ENCODE measurements at regions not wholly inside any gene's neighbourhood (a gene's known extent, or its start where the extent isn't known, plus 50 kb on each side); places are given as distances from the start of the nearest gene placed in this dataset.

- TF ChIP-seq DMBX1 (CRISPR knock-in tag; IDR thresholded peaks at IDR 0.05; ENCODE audit: borderline replicate concordance) (peak; percentile 76; the same call in 1 of the 2 replicates), KHSRP (IDR thresholded peaks at IDR 0.05) (no peak), GTF2E2 (tag; IDR thresholded peaks at IDR 0.05) (no peak; the same call in 1 of the 2 replicates), FOSL1 (tag; conservative IDR thresholded peaks at IDR 0.05) (peak; percentile 37), PTTG1 (tag; IDR thresholded peaks at IDR 0.05; ENCODE audit: low read depth) (peak; percentile 28; the same call in 1 of the 2 replicates), ZNF347 (CRISPR knock-in tag; IDR thresholded peaks at IDR 0.05; ENCODE audit: low read depth) (no peak), ZNF696 (CRISPR knock-in tag; conservative IDR thresholded peaks at IDR 0.05) (no peak), HDAC8 (tag; IDR thresholded peaks at IDR 0.05) (peak; percentile 59; the same call in 1 of the 2 replicates), NCOA6 (IDR thresholded peaks at IDR 0.05) (no peak), HMGXB4 (CRISPR knock-in tag; IDR thresholded peaks at IDR 0.05) (no peak), LEF1 (IDR thresholded peaks at IDR 0.05) (peak; percentile 21; the same call in 1 of the 2 replicates), RUNX1 (IDR thresholded peaks at IDR 0.05; ENCODE audit: low read depth) (no peak), EP300 (IDR thresholded peaks at IDR 0.05; ENCODE audit: low read length) (peak; percentile 88), HNRNPK (IDR thresholded peaks at IDR 0.05; ENCODE audit: low read depth, low read length, poor library complexity, severe bottlenecking) (no peak), PHF8 (IDR thresholded peaks at IDR 0.05; ENCODE audit: borderline replicate concordance, low read length) (no peak), ZNF586 (CRISPR knock-in tag; conservative IDR thresholded peaks at IDR 0.05) (no peak), RCOR1 (IDR thresholded peaks at IDR 0.05; ENCODE audit: borderline replicate concordance in 1 of 2, low read depth in 2 of 2, low read length in 2 of 2) (peak in 1 of 2 experiments; percentile 74; a peak in 2 of 4 replicates), ZBTB33 (CRISPR knock-in tag; IDR thresholded peaks at IDR 0.05) (no peak), CTBP1 (IDR thresholded peaks at IDR 0.05; ENCODE audit: borderline replicate concordance) (peak; percentile 89), HDAC2 (IDR thresholded peaks at IDR 0.05) (peak; percentile 76; the same call in 1 of the 2 replicates), ATF1 (CRISPR knock-in tag; IDR thresholded peaks at IDR 0.05) (no peak), ATF1 (tag; IDR thresholded peaks at IDR 0.05) (peak; percentile 72), CBX5 (IDR thresholded peaks at IDR 0.05; ENCODE audit: borderline replicate concordance, low read depth) (no peak)
- TF ChIP-seq, protein P1, sequence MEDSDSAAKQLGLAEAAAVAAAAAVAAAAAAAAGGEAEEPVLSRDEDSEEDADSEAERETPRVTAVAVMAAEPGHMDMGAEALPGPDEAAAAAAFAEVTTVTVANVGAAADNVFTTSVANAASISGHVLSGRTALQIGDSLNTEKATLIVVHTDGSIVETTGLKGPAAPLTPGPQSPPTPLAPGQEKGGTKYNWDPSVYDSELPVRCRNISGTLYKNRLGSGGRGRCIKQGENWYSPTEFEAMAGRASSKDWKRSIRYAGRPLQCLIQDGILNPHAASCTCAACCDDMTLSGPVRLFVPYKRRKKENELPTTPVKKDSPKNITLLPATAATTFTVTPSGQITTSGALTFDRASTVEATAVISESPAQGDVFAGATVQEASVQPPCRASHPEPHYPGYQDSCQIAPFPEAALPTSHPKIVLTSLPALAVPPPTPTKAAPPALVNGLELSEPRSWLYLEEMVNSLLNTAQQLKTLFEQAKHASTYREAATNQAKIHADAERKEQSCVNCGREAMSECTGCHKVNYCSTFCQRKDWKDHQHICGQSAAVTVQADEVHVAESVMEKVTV (CRISPR knock-in tag; IDR thresholded peaks at IDR 0.05): 0 out of 2 replicates have a peak, but pooled peaks have one; percentile 21
Observed at GRCh38 chr1:112322018-112322417, 74.0 kb upstream of the CTTNBP2NL start (continued).

Measured in K562 (cell line).